ENCODE measurements at regions not wholly inside any gene's neighbourhood (a gene's known extent, or its start where the extent isn't known, plus 50 kb on each side); places are given as distances from the start of the nearest gene placed in this dataset.

GRCh38 chr6:156110249-156110648 is 654.6 kb upstream of the NOX3 start:
- DNase-seq, result no peak

- no peak for DNase-seq
Observed at GRCh38 chr6:156109713-156110112, 654.1 kb upstream of the NOX3 start.

GRCh38 chr6:156107624-156108101 is 652.0 kb upstream of the NOX3 start:
- no peak for DNase-seq

DNA sequence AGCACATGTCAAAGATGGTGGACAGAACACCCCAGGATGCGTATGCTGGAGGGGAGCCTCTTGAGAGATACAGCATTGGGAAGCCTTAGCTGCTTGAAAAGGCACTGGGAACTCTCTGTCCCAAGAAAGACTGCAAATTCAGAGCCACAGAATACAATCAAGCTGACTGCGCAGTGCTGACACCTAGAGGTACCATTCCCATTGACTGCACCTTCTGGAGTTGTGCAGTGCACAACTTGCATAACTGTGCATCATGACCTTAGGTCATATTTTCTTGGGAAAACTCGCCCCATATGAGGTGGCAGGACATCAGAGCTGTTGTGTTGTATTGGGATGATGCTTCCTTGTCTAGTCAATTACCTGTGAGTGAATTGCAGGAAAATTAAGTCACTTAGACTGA is 646.5 kb upstream of the NOX3 start:
- peak; percentile 3 for DNase-seq

DNA sequence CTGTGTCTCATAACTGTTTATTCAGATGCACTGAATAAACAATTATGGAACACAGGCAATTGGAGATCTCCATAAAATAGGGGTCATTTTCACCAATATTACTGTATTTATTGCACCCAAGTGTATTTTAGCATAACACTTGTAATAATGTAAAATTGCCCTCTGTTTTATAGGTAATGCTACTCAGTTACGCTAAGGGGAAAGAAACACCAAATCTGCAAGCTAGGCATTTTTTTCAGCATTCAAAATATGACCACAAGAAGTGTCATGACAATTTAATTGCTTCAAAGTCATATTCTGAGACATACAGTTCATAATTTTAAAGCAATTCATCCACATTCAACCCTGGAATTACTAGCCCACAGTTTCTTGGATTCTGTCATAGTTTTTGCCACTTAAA is 643.2 kb upstream of the NOX3 start:
- no peak for DNase-seq

DNA sequence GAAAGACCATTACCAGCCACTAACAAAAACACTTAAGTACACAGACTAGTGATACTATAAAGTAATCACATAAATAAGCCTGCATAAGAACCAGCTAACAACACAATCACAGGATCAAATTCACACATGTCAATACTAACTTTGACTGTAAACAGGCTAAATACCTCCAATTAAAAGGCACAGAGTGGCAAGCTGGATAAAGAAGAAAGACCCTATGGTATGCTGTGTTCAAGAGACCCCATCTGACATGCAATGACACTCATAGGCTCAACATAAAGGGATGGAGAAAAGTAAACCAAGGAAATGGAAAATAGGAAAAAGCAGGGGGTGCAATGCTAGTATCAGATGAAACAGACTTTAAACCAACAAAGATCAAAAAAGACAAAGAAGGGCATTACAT is 631.8 kb upstream of the NOX3 start:
- no peak for DNase-seq

- no peak for DNase-seq
Observed at GRCh38 chr6:156082012-156082411, 626.4 kb upstream of the NOX3 start.

DNA sequence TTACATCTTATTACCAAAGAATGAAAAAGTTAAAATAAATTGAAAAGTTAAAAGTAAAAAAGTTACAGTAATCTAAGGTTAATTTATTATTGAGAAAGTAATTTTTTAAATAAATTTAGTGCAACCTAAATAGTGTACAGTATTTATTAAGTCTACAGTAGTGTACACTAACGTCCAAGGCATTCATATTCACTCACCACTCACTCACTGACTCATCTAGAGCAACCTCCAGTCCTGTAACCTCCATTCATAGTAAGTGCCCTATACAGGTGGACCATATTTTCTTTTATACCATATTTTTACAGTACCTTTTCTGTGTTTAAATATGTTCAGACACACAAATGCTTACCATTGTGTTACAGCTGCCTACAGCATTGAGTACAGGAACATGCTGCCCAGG is 624.7 kb upstream of the NOX3 start:
- no peak for DNase-seq

DNA sequence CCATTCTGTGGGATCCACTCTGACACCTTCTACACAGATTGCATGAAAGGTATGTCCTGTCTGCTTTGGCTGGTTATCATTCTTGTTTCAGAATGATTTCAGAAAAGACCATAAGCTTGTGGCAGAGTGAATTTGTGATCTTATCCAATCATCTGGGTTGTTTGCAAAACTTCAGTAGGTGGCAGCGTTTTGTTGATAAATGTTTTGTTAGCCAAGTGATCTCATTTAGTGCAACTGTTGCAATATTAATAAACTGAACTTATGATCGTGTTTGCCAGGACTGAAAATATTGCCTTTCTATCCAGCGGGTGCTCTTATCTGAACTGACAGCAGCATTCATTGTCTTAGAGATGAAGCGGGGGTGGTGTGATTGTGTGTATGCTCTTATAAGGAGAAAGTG is 613.2 kb upstream of the NOX3 start:
- DNase-seq, result no peak

- no peak for DNase-seq
Observed at GRCh38 chr6:156065849-156066248, 610.2 kb upstream of the NOX3 start.

GRCh38 chr6:156062091-156062563 is 606.5 kb upstream of the NOX3 start:
- DNase-seq, result no peak

DNA sequence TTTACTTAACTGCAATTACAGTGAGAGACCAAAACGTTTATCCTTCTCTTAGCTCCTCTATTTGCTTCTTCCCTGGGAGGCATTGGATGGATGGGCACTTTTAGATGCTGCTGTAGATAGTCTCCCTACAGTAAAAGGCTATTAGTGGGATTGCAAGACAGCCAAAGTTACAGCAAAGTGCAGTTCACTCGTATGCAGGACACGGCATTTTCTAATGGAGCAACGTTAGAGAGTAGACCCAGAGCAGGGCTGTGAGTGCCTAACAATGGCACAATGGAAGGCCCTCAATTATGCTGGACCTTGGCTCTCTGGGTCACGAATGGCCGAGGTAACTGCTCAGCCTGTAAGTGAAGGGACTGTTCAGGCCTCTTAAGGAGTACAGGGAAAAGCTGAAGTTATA is 605.8 kb upstream of the NOX3 start:
- DNase-seq, result no peak

DNA sequence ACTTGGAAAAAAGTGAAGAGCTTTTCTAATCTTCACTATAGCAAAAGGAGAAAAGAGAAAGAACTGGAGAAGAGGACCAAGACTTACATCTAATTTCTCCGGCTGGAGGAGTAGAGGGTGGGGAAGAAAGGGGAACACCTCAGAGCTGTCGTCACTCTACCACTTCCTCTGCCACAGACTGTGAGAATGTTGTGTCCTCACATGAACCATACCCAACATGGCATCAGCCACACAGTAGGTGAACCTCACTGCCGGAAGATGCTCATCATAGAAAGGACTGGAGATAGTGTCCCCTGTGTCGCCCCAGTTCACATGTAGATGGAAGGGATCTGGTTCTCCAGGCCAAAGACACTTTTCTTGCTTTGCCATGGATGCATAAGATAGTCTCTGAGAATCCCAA is 604.4 kb upstream of the NOX3 start:
- DNase-seq, result peak; percentile 21

DNA sequence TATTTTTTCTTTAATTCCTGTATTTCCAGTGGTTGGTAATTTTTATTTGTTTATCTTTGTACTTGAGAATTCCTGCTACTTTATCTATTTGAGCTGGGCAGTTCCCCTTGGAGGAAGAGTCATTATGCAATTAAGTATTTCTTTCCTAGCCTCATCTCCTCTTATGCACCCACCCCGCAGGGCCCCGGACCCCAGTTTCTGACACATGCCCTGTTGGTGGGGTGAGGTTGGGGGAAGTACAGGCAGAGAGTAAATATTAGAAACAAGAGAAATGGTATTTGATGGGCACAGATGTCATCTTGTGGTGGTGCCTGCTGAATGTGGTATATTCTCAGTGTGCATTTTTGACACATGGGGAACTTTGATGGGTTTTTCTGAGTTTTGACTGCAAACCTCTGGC is 602.7 kb upstream of the NOX3 start:
- DNase-seq, result no peak

GRCh38 chr6:156057869-156058268 is 602.2 kb upstream of the NOX3 start:
- no peak for DNase-seq

DNA sequence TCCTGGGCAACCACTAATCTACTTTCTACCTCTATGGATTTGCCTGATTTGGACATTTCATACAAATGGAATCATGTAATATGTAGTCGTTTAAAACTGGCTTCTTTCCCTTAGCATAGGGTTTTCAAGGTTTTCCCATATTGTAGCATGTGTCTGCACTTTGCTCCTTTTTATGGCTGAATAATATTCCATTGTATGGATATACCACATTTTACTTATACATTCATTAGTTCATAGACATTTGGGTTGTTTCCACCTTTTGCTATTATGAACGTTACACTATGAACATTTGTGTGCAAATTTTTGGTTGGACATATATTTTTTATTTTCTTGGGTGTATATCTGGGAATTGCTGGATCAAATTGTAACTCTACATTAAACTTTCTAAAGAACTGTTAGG is 600.4 kb upstream of the NOX3 start:
- no peak for DNase-seq

GRCh38 chr6:156053626-156054025 is 598.0 kb upstream of the NOX3 start:
- no peak for DNase-seq

DNA sequence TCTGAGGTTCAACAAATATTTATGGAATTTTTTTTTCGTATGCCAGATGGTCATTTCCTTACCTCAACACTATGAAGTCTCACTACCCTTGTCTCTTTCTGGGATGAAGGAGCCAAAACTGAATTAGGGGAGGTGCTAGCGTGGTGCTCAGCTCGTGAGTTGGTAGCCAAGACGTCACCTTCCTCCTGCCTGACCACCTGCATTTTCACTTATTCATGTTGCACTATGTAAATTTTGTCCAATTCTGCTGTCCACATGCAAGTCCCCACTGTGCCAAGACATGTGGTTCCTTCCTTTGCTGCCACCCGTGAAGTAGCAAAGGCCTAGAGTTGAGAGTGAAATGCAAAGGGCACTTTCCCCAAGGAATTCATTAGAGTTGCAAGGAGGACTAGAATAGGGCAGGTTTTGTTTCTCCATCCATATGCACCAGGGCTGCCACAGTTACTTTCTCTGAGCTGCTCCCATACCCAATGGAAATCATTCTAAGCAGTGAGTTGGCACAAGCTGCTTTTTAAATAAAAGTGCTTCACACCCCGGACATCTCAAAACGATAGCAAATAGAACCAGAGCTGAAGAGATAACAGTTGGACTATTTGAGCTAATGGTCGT is 591.3 kb upstream of the NOX3 start:
- no peak for DNase-seq

GRCh38 chr6:156046268-156046665 is 590.6 kb upstream of the NOX3 start:
- DNase-seq, result no peak

GRCh38 chr6:156045401-156046267 is 590.0 kb upstream of the NOX3 start:
- DNase-seq, result no peak

DNA sequence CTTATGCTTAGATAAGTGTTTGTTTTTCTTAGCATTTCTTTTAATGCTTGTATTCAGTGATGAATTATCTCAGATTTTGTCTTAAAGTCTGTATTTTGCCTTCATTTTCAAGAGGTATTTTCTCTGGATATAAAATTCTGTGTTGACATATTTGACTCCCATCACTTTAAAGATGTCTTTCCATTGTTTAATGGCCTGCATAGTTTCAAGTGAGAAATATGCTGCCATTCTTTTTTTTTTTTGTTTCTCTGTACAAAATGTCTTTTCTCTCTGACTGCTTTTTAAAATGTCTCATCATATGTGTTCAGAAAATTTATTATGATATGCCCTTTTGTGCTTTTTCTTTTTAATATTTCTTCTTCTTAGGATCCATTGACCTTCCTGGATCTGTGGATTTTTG is 578.0 kb upstream of the NOX3 start:
- DNase-seq, result no peak

DNA sequence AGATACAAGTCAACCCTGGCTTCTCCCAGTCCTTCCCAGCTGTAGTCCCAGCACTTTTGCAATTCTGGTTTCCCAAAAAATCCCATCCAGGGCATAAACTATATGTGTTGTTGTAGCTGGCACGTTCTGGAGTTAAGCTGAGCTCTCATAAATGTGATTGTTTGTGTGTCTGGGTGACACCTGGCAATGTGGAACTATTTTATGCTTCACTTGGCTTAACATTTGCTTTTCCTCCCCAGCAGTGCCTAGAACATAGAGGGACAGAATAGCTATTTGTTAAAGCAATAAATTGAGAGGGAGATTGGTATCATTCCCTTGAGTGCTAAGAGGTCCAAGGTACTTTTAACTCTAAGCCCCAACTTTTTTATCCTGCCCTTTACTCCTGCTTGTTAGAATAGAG is 575.9 kb upstream of the NOX3 start:
- no peak for DNase-seq

GRCh38 chr6:156030053-156030452 is 574.4 kb upstream of the NOX3 start:
- no peak for DNase-seq

DNA sequence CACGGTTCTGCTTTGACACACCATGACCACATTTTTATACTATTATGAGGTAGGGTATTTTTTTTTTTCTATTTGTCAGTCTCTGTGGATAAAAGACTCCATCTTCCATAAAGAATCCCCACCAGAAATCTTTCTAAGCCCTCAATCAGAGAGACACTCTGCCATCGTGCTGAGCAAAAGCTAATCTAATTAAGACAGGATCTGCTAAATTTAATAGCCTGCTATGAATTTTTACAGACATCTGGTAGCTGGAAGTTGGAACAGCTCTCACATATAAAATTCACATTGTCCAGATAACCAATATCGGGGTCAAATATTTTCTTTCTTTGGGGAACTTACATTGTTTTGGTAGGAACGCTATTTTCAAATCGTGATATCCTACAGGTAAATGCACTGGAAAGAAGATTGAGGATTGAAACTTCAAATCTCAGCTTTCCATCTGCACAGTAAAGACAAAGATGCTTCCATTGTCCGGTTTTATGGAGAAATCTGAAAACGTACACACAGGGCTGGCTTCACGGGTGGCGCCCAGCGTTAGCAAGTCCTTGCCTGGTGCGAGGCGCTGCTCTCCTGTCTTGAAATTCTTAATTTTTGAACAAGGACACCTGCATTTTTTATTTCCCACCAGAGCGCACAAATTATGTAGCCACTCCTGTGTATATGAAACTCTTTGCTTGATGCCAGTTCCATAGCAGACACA is 573.8 kb upstream of the NOX3 start:
- no peak for DNase-seq

Data from suppressor macrophage treated with lipopolysaccharide for 4 hours (primary cell).